RPMI7951 (cell line): ENCODE measurements at regions not wholly inside any gene's neighbourhood (a gene's known extent, or its start where the extent isn't known, plus 50 kb on each side); places are given as distances from the start of the nearest gene placed in this dataset.
"Not testable (repeated sequence)": the region's sequence is repeated elsewhere in the genome, so short reads cannot be mapped to it uniquely, and the experiment has no call there.

ENCODE experiments used
- DNase-seq: peaks from one replicate; pipeline ENCODE4 v3.0.0-alpha.2; 2012; ENCODE audit warnings: low read depth

GRCh38 chr16:86257546-86257945 lies 252.8 kb upstream of the FOXF1 start:
- no peak for DNase-seq

DNA sequence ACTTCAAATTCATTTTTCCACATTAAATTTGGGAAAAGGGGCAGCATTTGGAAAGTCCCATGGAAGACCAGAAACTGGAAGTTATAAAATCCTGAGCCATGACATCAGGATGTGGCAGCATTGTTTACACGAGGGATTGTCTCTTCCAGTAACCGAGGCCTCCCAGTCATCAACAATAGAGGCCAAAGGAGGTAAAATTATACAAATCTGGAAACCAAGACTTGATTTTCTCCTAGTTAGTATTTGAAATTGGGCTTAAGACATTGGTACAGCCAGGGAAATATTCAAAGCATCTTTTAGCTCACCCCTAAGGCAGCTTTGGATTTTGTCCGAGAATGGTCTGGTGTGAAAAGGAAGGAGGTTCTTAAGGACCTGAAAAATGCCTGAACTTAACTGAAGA lies 251.6 kb upstream of the FOXF1 start:
- peak; percentile 14 for DNase-seq

- DNase-seq, result no peak
These were observed 250.8 kb upstream of the FOXF1 start for GRCh38 chr16:86259499-86259898.

GRCh38 chr16:86261379-86261778 lies 248.9 kb upstream of the FOXF1 start:
- DNase-seq, result peak; percentile 63

GRCh38 chr16:86267657-86268056 lies 242.7 kb upstream of the FOXF1 start:
- not testable (repeated sequence) for DNase-seq

GRCh38 chr16:86270696-86271095 lies 239.6 kb upstream of the FOXF1 start:
- no peak for DNase-seq

DNA sequence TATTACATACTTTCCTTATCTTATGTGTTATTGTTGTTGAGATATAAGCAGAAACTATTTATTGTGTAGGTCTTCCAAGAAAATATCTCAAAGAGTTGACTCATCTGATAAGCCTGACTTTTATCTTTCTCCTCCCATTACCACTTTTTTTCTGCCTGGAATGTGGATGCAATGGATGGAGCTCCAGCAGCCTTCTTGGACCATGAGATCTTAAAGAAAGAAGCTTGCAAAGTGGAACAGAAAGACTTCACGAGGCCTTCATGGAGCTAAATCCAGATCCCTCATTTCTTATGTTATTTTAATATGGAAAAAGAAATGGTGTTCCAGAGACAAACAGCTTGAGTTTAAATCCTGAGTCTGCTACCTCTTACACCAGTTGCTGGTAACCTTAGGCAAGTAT lies 237.6 kb upstream of the FOXF1 start:
- no peak for DNase-seq

GRCh38 chr16:86277221-86277620 lies 233.1 kb upstream of the FOXF1 start:
- DNase-seq, result no peak

- not testable (repeated sequence) for DNase-seq
These were observed 232.5 kb upstream of the FOXF1 start for GRCh38 chr16:86277859-86278258.

- no peak for DNase-seq
These were observed 228.9 kb upstream of the FOXF1 start for GRCh38 chr16:86281421-86281820.

GRCh38 chr16:86283944-86284343 lies 226.4 kb upstream of the FOXF1 start:
- DNase-seq, result no peak

- DNase-seq, result no peak
These were observed 224.9 kb upstream of the FOXF1 start for GRCh38 chr16:86285421-86285820.

DNA sequence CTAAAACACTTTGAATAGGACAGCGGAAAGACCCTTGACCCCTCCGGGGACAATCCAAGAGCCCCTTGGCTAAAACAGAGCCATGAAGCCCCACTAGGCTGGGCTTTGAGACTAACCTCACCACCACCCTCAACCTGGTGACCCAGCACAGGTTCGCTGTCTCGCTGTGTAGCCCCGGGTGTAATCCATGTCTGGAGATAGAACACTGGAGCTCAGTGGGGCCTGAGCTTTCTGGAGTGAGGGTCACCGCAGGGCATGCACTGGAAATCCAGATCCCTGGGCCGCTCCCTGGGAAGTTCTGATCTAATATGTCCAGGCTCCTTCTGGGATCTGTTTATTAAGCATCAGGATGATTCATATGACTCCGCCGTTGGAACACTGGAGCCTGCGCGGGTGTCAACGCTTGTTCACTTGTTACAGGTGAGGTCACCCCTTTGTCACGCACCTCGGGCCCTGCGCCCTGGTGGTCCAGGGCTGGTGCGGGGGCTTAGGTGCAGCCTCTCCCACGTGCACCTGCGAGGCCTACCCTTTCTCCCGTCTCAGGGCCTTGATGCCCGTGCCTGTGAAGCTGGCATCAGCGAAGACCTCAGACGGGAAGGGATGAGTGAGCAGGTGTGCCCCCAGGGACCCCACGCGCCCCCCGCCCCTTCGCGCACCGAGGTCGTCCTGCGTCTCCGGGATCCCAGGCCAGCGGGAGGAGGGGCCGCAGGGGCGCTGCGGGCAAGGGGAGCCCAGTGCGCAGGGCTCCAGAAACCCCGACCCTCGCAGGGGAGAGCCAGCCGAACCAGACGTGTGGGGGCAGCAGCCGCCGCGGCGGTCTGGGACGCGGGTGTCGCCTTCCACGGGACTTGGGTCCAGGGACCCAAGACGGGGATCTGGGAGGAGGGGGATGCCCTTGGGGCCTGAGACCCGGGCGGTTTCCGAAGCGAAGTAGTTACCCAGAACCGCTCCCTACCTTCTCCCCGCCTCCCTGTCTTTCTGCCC lies 224.1 kb upstream of the FOXF1 start:
- DNase-seq, result no peak

DNA sequence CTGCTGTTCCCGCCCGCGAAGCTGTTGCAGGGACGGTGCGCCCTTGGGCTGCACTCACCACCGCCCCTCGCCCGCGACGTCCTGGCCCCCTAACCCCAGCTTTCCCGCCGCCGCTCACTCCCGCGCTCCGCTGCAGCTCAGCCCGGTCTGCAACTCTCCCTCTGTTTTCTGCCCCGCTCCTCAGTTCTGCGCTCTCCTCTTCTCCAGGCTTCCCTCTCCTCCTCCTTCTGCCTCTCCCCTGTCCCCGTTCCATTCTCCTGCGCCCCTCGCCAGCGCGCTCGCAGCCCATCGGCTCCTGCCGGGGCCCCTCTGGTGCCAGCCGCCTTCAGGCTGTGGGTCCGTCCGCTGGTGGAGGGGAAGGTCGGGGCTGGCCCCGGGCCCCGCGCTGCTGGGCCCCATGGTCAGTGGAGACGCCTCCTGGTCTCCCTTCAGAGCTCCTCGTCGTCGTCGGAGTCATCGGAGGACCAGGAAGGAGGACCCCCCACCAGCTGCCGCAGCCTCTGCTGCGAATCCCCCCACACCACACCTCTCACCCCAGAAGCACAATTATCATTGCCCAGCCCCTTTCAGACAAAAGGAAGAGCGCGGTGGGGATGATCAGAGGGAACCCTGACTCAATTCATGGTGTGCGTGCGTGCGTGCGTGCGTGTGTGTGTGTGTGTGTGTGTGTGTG lies 223.2 kb upstream of the FOXF1 start:
- no peak for DNase-seq

GRCh38 chr16:86287664-86288201 lies 222.6 kb upstream of the FOXF1 start:
- DNase-seq, result no peak

DNA sequence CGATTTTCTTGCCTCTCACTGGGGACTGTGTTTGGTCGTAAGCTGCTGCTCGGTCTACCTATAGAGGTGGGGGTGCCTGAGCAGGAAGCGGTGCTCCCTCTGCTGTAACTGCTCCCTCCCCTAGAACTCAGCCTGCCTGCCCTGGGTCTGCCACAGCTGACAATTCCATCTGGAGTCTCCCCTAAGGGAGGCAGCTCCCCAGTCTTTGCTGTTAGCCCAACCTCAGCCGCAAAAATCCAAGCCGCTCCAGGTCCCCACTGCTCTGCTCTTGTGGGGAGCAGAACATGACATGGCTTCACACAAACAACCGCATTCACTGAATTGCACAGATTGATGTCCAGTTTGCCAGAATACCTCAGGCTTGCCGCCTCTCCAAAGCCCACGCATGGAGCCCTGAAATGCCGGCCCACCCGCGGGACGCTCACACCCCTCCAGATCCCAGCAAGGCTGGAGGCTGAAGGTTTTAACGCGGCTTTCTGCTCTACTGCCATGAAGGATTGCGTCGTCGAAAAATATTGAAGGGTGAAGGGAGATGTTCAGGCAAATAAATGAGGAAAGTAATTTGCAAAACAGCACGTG lies 221.5 kb upstream of the FOXF1 start:
- no peak for DNase-seq

DNA sequence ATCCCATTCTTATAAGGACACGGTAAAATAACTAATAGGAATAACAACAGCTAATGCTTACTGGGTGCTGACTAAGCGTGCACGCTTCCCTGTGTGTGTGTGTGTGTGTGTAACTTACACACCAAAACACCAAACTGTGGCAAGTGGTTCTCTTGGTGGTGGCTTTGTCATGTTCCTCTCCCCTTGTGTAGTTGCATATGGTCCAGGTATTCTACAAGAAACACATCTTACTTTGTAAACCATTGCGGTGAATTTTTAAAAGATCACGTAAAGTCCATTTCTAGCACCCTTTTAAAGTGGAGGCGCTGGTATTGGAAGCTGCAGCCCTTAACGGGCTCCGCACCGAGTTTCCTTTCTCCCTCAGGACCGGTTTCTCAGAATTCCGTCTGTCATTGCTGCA lies 221.0 kb upstream of the FOXF1 start:
- DNase-seq, result no peak

DNA sequence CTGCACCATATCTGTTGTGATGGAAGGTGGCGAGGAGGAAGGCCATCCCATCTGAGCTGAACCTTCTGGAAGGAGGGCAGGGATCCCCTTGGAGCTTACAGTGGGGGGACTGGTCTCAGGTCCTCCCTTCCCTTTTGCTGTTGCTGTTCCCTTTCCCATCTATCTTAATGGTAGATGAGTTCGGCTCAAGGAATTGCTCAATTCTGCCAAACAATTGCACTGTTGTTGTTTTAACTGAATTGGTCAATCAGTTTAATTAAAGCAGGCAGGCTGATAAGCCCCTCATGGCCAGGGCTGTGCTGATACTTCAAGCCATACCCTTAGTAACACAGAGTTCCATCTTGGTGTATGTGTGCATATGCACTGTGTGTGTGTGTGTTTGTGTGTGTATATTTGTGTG lies 220.4 kb upstream of the FOXF1 start:
- no peak for DNase-seq

- no peak for DNase-seq
These were observed 218.8 kb upstream of the FOXF1 start for GRCh38 chr16:86291491-86291890.

DNA sequence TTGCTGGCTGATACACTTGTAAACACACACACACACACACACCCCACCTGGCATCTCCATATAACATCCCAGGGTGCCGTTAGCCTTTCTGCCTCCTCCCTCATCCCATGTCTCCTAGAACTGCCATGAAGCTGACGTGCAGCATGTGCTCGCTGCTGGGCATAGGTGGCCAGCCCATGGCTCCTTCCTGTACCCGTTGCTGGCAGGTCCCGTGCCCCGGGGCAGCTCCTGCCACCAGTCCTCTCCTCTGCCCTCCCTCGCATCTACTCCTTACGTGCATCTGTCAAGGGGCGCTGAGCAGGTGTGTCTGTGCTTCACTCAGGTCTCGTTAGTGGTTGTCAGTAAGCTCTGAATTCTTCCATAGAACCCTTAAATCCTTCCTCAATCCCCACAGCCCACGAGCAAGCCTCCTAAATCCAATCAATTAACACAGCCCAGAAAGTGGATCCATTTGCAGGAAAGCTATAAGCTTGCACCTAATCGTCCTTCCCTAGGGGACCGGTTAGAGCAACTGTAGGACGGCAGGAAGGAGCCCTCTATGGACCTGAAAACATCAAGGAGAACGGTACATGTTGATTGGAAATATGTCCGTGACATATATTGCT lies 218.1 kb upstream of the FOXF1 start:
- DNase-seq, result no peak

DNA sequence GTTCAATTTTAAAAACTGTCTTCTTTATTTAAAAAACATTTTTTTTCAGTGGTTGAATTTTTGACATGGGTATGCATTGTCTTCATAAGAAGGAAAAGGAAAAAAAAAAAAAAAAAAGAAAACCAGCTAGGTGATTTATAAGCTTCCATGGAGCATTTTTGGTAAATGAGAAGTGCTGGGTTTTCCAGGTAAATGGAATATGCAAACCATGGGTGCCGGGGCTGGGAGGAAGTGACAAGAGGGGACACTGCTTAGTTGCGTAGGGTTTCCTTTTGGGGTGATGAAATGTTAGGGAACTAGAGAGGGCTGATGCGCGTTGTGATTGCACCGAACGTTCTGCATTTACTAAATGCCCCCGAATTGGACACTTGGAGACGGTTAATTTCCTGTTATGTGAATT lies 217.4 kb upstream of the FOXF1 start:
- no peak for DNase-seq

DNA sequence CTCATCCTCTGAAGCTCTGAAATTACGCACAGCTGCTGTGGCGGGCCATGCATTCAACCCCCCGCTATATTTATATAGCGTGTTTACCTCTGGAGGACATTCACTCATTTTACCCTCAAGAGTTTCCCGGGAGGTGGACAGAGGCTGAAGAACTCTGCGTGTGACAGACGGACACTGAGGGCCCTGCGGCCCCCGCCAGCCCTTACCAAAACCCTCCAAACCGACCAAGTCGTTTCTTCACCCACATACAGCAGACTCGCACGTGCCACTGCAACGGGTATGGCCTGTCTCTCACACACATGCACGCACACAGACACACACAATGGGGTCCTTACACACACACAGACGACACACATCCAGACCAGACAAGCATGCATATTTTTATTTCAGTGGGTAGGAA lies 216.4 kb upstream of the FOXF1 start:
- no peak for DNase-seq
